Fibroblast of mammary gland (primary cell): ENCODE measurements at regions not wholly inside any gene's neighbourhood (a gene's known extent, or its start where the extent isn't known, plus 50 kb on each side); places are given as distances from the start of the nearest gene placed in this dataset.

ENCODE experiments used
- DNase-seq: peaks from one replicate; pipeline ENCODE4 v3.0.0-alpha.2; 2010; ENCODE audit warnings: low read depth
- H3K4me3 ChIP-seq: 2 replicates; pipeline ENCODE4 v1.5.1; 2011; ENCODE audit warnings: low read depth, mild to moderate bottlenecking, low read length, moderate library complexity; ENCODE audit not compliant: control insufficient read depth
- CTCF ChIP-seq: conservative IDR thresholded peaks from 2 replicates; pipeline ENCODE4 v1.5.1; 2011; ENCODE audit warnings: low read depth, low read length, inconsistent platforms; ENCODE audit not compliant: control insufficient read depth, insufficient read depth

- TF ChIP-seq CTCF, result no peak
- H3K4me3 ChIP-seq, result no peak overlapping the region
- DNase-seq, result no peak
These were observed 83.1 kb upstream of the TEX13D start for GRCh38 chrX:124249345-124249744.

- no peak for DNase-seq
- no peak overlapping the region for H3K4me3 ChIP-seq
- no peak for TF ChIP-seq CTCF
These were observed 81.5 kb upstream of the TEX13D start for GRCh38 chrX:124250835-124251437.

GRCh38 chrX:124254611-124255010 lies 77.8 kb upstream of the TEX13D start:
- no peak for DNase-seq
- TF ChIP-seq CTCF, result no peak
- no peak overlapping the region for H3K4me3 ChIP-seq

GRCh38 chrX:124256216-124256615 lies 76.2 kb upstream of the TEX13D start:
- H3K4me3 ChIP-seq, result no peak overlapping the region
- TF ChIP-seq CTCF, result no peak
- peak; percentile 91 for DNase-seq

- no peak for DNase-seq
- no peak overlapping the region for H3K4me3 ChIP-seq
- TF ChIP-seq CTCF, result no peak
These were observed 75.7 kb upstream of the TEX13D start for GRCh38 chrX:124256629-124257380.

GRCh38 chrX:124257924-124258702 lies 74.3 kb upstream of the TEX13D start:
- no peak overlapping the region for H3K4me3 ChIP-seq
- DNase-seq, result peak; percentile 8
- no peak for TF ChIP-seq CTCF
